Lung (tissue), 11 donors: ENCODE measurements at regions not wholly inside any gene's neighbourhood (a gene's known extent, or its start where the extent isn't known, plus 50 kb on each side); places are given as distances from the start of the nearest gene placed in this dataset.

Experiments used
- ATAC-seq: fragments of 200-7000 bp; cut with Tn5 transposase; one replicate; pipeline ENCODE4 v1.9.1; 2020; ENCODE audit warnings: moderate number of reproducible peaks; ENCODE audit not compliant: insufficient read depth, low FRiP score
- DNase-seq, 3 donors: peaks; one replicate each; pipeline ENCODE4 v3.0.0-alpha.2; 2013 to 2017
- H3K27ac ChIP-seq, 2 donors: one replicate each; pipeline ENCODE4 v1.5.1; 2013; ENCODE audit warnings: mild to moderate bottlenecking in 2 of 2, moderate library complexity in 2 of 2, control low read depth in 1 of 2, inconsistent platforms in 1 of 2, low read depth in 1 of 2, low read length in 1 of 2
- H3K27me3 ChIP-seq, 3 donors: one replicate each; pipeline ENCODE4 v1.5.1; 2013; ENCODE audit warnings: low read length in 2 of 3; ENCODE audit not compliant: control insufficient read depth in 3 of 3, insufficient read depth in 3 of 3
- H3K36me3 ChIP-seq, 4 donors: one replicate each; pipeline ENCODE4 v1.5.1; 2013; ENCODE audit warnings: low read length in 4 of 4, mild to moderate bottlenecking in 1 of 4, moderate library complexity in 1 of 4; ENCODE audit not compliant: control insufficient read depth in 4 of 4, insufficient read depth in 4 of 4
- H3K4me1 ChIP-seq, 5 donors: one replicate each; pipeline ENCODE4 v1.5.1; 2013; ENCODE audit warnings: low read length in 5 of 5, mild to moderate bottlenecking in 2 of 5, moderate library complexity in 1 of 5; ENCODE audit not compliant: control insufficient read depth in 5 of 5, insufficient read depth in 5 of 5
- H3K4me3 ChIP-seq: one replicate; pipeline ENCODE4 v1.5.1; 2013; ENCODE audit warnings: mild to moderate bottlenecking, control low read depth, moderate library complexity
- H3K9ac ChIP-seq, 2 donors: one replicate each; pipeline ENCODE4 v1.5.1; 2013; ENCODE audit warnings: low read length in 2 of 2, control low read depth in 1 of 2; ENCODE audit not compliant: insufficient read depth in 1 of 2
- H3K9me3 ChIP-seq, 4 donors: one replicate each; pipeline ENCODE4 v1.5.1; 2013; ENCODE audit warnings: low read length in 3 of 4, mild to moderate bottlenecking in 1 of 4, moderate library complexity in 1 of 4; ENCODE audit not compliant: control insufficient read depth in 4 of 4, insufficient read depth in 3 of 4
- CTCF ChIP-seq: IDR thresholded peaks from 2 replicates; pipeline ENCODE4 v1.5.1; 2012; ENCODE audit warnings: mild to moderate bottlenecking; ENCODE audit errors: control extremely low read depth, extremely low read depth
- WGBS, 2 donors: extraction: QIAGEN DNeasy Blood & Tissue Kit; methylation state at CpG; one replicate each; pipeline ENCODE4 v1.1.7; 2013; 5-methylcytosine and 5-hydroxymethylcytosine counted together
- donor health status: control.
- donor health status: control.
- donor health status: Bipolar disorder and iron deficiency.
- donor health status: healthy.
- donor health status: DM: yes; HTN: yes; CAD: no.

- Histone ChIP-seq H3K4me1 (peaks cover 0 to 3% (median 0%) of the 10 kb centered on the region in 5 donors), H3K9ac (no peak overlapping the region), H3K4me3 (no peak overlapping the region), H3K27ac (no peak overlapping the region), H3K36me3 (no peaks in the 10 kb centered on the region), H3K27me3 (no peaks in the 10 kb centered on the region), H3K9me3 (peaks cover 0 to 1% (median 0%) of the 10 kb centered on the region in 4 donors)
- no peak for ATAC-seq
- 77 to 84% methylated on average over 2 of the region's 2 CpGs for WGBS, 2 donors
- TF ChIP-seq CTCF = no peak
- DNase-seq = no peak
Measured at GRCh38 chr20:12957968-12958367, 50.8 kb upstream of the SPTLC3 start.
